Central memory CD8-positive, alpha-beta T cell (primary cell): ENCODE measurements at regions not wholly inside any gene's neighbourhood (a gene's known extent, or its start where the extent isn't known, plus 50 kb on each side); places are given as distances from the start of the nearest gene placed in this dataset.
"Not testable (repeated sequence)": the region's sequence is repeated elsewhere in the genome, so short reads cannot be mapped to it uniquely, and the experiment has no call there.

Experiments used
- ATAC-seq: fragments of 150-1000 bp; cut with Tn5 transposase; replicated peaks from 2 replicates; pipeline ENCODE4 v1.10.0; 2022; ENCODE audit warnings: mild to moderate bottlenecking, moderate FRiP score, moderate number of reproducible peaks; ENCODE audit not compliant: poor library complexity, severe bottlenecking; ENCODE audit errors: extremely low read depth
- DNase-seq, 2 donors: peaks; one replicate each; pipeline ENCODE4 v3.0.0; 2021; ENCODE audit warnings: low spot score in 2 of 2
- H3K27ac Mint-ChIP-seq: one replicate; pipeline ENCODE4 v1.8.0; 2022; ENCODE audit warnings: low read depth, mild to moderate bottlenecking, moderate library complexity, mixed read lengths
- H3K27me3 Mint-ChIP-seq: one replicate; pipeline ENCODE4 v1.8.0; 2022; ENCODE audit warnings: mixed read lengths
- H3K36me3 Mint-ChIP-seq: one replicate; pipeline ENCODE4 v1.8.0; 2022; ENCODE audit warnings: mild to moderate bottlenecking, moderate library complexity, mixed read lengths; ENCODE audit not compliant: insufficient read depth
- H3K4me1 Mint-ChIP-seq: one replicate; pipeline ENCODE4 v1.8.0; 2022; ENCODE audit warnings: mixed read lengths
- H3K4me3 Mint-ChIP-seq: one replicate; pipeline ENCODE4 v1.8.0; 2022; ENCODE audit warnings: mild to moderate bottlenecking, moderate library complexity, mixed read lengths
- H3K9me3 Mint-ChIP-seq: one replicate; pipeline ENCODE4 v1.8.0; 2022; ENCODE audit warnings: mixed read lengths

DNA sequence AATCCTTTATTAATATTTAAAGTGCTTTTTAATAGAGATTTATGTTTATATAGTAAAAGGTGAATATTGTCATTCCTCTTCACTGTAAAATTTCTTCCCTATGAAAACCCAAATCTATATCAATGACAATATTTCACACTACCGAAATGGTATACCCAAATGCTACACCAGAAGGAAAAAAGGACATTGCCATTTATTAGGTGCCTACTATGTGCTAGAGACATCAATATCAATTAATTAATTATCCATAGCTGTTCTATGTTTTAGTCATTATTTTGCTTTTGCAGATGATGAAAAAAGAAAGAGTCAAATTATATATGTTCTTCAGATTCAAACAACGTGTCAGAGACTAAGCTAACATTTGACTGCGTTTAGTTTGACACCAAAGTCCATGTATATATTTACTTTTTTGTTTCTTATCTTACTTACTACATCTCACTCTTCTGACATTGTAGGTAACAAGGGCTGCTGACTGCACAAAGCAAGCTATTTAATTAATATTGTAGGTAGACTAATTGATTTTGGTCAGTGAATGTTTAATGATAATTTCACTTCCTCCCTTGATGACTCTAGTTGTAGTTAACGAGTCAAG lies 614.0 kb upstream of the FOXG1 start:
- no peak overlapping the region for H3K27ac Mint-ChIP-seq
- H3K4me1 Mint-ChIP-seq, result no peaks in the 10 kb centered on the region
- no peaks in the 10 kb centered on the region for H3K27me3 Mint-ChIP-seq
- H3K4me3 Mint-ChIP-seq, result no peak overlapping the region
- DNase-seq (no peak), ATAC-seq (no peak)
- peaks cover 12% of the 10 kb centered on the region for H3K9me3 Mint-ChIP-seq
- H3K36me3 Mint-ChIP-seq, result no peaks in the 10 kb centered on the region

DNA sequence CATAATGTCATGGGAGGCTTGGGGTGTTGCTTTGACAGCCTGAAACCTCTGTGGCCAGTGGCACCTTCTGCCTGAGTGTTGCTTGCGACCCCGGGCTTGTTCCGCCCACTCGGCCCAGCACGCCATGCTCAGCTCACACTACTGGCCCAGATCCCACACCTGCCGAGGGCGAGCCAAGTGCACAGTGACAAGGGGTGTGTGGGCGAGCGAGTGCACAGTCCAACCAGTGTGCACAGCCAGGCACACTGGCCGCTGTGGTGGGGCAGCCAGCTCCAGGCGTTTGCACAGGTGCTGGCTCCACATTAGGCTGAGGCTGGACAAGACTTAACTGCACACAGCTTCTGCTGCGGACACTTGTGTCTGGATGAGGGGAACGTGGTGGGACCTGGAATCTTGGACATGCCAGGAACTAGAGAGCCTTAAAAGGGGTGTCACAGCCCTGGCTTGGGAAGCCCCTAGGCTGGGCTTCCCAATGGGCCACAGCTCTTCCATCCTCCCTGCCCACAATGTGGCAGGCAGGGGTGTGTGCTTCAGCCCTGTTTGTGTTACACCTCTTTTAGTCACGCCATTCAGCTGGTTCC lies 609.2 kb upstream of the FOXG1 start:
- Mint-ChIP-seq H3K27ac (no peak overlapping the region), H3K4me3 (no peak overlapping the region), H3K4me1 (no peaks in the 10 kb centered on the region), H3K9me3 (peaks cover 14% of the 10 kb centered on the region), H3K27me3 (no peaks in the 10 kb centered on the region), H3K36me3 (no peaks in the 10 kb centered on the region)
- DNase-seq, result no peak
- ATAC-seq, result no peak

DNA sequence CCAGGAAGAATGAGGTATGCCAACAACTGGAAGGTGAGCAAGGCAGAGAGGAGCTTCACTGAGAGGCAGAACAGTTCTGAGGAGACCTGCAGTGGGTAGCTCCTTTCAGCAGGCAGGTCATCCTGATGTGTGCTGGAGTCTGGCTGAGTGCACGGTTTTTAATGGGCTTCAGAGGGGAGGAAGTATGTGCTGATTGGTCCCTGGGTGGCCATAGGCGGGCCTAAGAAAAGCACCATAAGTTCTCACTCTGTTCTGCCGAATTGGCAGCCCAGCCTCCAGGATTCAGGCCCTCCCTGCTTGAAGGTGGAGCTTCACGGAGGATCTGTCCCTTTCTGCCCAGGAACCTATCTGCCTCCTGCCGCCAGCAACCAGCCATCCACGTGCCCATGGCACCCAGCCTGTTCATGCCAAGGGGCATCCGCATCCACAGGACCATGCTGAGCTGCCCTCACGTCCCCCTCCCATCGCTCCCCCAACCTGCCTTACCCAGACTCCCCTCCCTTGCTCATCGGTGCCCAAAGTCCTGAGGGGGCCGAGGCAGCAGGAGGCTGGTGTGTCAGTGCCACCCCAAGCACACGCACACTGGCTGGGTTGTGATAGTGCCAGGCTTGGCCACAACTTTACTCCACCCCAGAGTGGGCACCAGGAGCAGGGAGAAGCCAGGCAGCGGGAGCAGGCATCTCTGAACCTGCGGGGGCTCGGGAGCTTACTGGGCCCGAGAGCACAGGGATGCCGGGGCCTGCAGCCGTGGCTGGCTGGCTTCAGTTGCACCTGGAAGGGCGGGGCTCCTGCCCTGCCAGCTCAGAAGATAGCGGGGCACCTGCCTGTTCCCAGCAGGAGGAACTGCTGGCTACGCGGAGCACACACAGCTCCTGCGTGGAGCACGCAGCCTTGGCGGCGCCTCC lies 608.4 kb upstream of the FOXG1 start:
- no peak overlapping the region for H3K27ac Mint-ChIP-seq
- no peaks in the 10 kb centered on the region for H3K4me1 Mint-ChIP-seq
- ATAC-seq (no peak), DNase-seq (no peak)
- no peaks in the 10 kb centered on the region for H3K27me3 Mint-ChIP-seq
- peaks cover 11% of the 10 kb centered on the region for H3K9me3 Mint-ChIP-seq
- no peaks in the 10 kb centered on the region for H3K36me3 Mint-ChIP-seq
- no peak overlapping the region for H3K4me3 Mint-ChIP-seq

DNA sequence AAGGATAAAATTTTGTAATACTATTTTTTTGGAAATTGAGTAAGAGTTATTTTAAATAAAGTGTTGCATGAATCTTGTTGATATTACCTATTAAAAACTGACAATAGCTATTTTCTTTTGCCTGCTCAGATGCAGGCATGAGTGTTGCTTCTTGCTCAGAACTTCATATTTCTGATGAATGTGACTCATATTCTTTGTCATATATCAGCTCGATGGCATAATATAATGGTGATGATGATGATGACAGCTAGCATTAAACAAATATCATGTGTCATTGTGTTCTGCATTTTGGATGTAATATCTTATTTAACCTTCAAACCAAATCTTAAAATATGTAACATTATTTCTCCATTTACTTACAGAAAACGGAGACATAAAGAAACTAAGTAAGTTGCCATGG lies 605.5 kb upstream of the FOXG1 start:
- no peak overlapping the region for H3K27ac Mint-ChIP-seq
- H3K27me3 Mint-ChIP-seq, result no peaks in the 10 kb centered on the region
- no peak overlapping the region for H3K4me3 Mint-ChIP-seq
- ATAC-seq, result no peak
- no peak for DNase-seq
- H3K36me3 Mint-ChIP-seq, result no peaks in the 10 kb centered on the region
- H3K9me3 Mint-ChIP-seq, result peaks cover 6% of the 10 kb centered on the region
- no peaks in the 10 kb centered on the region for H3K4me1 Mint-ChIP-seq

DNA sequence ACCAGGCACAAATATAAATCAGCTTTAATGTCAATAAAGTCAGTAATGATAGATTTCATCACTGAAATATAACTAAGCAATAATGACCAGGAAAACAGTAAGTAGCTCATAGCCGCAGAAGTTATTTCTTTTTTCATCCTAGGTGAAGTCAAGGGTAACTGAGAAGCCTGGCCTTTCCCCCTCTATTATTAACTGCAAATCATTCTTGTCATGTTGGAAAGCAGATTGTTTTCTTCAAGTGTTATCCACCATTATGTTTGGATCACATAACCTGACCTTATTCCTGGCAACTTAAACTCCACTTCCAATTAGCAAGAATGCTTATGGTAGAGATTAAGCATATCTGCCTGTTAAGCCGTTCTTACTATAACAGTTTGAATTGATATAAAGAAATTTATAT lies 603.4 kb upstream of the FOXG1 start:
- no peak overlapping the region for H3K4me3 Mint-ChIP-seq

DNA sequence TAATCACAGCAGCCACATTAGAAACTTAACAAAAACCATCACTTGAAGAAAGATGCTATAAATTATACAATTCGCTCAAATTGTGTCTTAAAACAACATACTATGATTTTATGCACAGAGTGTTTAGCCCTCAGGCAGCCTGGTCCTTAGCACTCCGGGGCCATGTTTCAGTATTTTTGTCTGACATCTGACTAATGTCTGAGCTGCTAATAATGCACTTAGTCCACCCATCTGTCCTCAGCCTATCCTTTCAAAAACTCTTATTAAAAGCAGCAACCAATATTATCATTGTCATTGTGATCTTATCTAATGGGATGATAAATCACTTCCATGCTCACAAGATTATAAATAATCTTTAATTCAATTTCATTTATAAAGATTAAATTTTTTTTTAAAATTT lies 602.7 kb upstream of the FOXG1 start:
- ATAC-seq (no peak), DNase-seq (no peak)
- Mint-ChIP-seq H3K27ac (no peak overlapping the region), H3K36me3 (no peaks in the 10 kb centered on the region), H3K9me3 (peaks cover 15% of the 10 kb centered on the region), H3K4me1 (no peaks in the 10 kb centered on the region), H3K27me3 (no peaks in the 10 kb centered on the region), H3K4me3 (no peak overlapping the region)

More for the DNA sequence above, 603.4 kb upstream of the FOXG1 start:
- Mint-ChIP-seq H3K9me3 (peaks cover 11% of the 10 kb centered on the region), H3K27ac (no peak overlapping the region), H3K4me1 (no peaks in the 10 kb centered on the region), H3K36me3 (no peaks in the 10 kb centered on the region), H3K27me3 (no peaks in the 10 kb centered on the region)
- no peak for DNase-seq
- ATAC-seq, result no peak

DNA sequence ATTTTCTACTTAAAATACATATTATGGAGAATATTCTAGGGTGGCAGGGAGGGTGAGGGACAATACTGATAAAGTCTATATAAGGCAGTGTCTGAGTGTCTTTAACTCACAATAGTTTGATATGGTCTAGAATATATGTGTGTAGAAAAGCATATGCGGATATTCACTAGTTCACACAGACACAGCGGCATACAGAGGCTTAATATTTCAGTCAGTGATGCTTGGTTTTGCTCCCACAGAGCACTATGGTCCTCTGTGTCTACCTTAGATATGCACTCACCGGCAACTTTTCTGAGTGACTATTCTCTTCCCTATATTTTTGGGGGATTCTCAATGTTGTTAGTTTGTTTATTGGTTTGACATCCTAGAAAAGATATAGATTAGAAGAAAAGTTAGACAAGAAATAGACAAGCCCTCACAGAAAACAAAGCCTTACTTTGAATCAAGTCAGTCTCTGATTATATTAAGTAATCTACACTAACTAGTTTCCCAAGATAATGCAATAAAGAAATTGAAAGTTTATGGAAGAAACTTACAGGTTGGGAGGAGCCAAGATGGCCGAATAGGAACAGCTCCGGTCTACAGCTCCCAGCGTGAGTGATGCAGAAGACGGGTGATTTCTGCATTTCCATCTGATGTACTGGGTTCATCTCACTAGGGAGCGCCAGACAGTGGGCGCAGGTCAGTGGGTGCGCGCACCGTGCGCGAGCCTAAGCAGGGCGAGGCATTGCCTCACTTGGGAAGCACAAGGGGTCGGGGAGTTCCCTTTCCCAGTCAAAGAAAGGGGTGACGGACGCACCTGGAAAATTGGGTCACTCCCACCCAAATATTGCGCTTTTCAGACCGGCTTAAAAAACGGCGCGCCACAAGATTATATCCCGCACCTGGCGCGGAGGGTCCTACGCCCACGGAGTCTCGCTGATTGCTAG lies 578.4 kb upstream of the FOXG1 start:
- H3K27ac Mint-ChIP-seq, H3K4me3 Mint-ChIP-seq, ATAC-seq, H3K36me3 Mint-ChIP-seq, H3K4me1 Mint-ChIP-seq, H3K9me3 Mint-ChIP-seq, DNase-seq, H3K27me3 Mint-ChIP-seq: not testable (repeated sequence)

DNA sequence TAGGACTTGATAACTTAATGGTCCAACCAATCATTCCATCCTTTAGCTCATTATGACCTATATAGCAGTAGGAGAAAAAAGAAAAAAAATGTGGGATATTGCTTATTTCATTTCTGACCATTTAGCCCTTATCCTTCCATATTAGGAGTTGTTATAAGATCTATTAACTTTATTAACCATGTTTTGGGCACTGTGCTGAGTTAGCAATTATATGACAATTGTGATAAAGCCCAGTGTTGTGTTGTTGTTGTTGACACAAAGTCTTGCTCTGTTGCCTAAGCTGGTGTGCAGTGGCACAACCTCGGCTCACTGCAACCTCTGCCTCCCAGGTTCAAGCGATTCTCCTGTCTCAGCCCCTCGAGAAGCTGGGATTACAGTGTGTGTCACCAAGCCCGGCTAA lies 569.7 kb upstream of the FOXG1 start:
- Mint-ChIP-seq H3K9me3 (peaks cover 17% of the 10 kb centered on the region), H3K4me3 (no peak overlapping the region), H3K27ac (no peak overlapping the region), H3K4me1 (no peaks in the 10 kb centered on the region), H3K36me3 (no peaks in the 10 kb centered on the region), H3K27me3 (no peaks in the 10 kb centered on the region)
- DNase-seq (no peak), ATAC-seq (no peak)

DNA sequence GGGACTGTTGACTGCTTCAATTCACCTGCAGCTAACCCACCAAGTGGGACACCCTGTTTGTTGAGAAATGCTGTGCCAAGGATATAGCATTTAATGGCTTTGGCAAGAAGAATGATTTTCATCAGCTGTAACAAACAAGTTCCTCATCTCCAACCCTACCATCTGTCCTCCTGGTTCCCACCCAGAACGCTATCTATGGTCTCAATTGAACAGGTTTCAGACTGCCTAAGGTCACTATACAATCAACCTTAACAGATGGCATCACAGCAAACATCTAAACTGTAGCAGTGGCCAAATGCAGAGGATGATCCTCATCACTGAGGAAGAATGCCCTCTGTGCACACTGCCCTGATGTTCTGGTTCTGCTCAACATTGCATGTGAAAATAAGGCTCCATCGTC lies 546.2 kb upstream of the FOXG1 start:
- DNase-seq, result no peak
- no peak for ATAC-seq
- H3K27ac Mint-ChIP-seq, result no peak overlapping the region
- H3K4me1 Mint-ChIP-seq, result no peaks in the 10 kb centered on the region
- no peak overlapping the region for H3K4me3 Mint-ChIP-seq
- H3K27me3 Mint-ChIP-seq, result no peaks in the 10 kb centered on the region
- H3K9me3 Mint-ChIP-seq, result peaks cover 16% of the 10 kb centered on the region
- peaks cover 1% of the 10 kb centered on the region for H3K36me3 Mint-ChIP-seq

DNA sequence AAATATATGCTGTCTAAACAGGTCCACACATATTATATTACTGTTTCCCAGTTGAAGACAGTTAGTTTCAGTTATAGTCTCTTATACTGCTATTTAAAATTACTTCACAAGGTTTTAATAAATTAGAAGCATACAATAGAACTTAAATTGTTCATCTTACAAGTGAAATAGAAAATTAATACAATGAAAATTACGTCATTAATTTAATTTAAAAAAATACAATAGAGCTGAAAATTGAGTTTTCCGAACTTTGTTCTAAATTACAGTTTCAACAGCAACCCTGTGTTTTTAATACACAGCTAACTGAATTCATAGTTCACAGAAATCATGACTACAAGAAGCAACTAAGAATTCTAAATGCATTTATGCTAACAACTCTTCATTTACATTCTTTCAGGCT lies 525.7 kb upstream of the FOXG1 start:
- Mint-ChIP-seq H3K4me1 (no peaks in the 10 kb centered on the region), H3K9me3 (peaks cover 26% of the 10 kb centered on the region), H3K27me3 (no peaks in the 10 kb centered on the region), H3K36me3 (no peaks in the 10 kb centered on the region), H3K27ac (no peak overlapping the region), H3K4me3 (no peak overlapping the region)
- DNase-seq (no peak), ATAC-seq (no peak)

DNA sequence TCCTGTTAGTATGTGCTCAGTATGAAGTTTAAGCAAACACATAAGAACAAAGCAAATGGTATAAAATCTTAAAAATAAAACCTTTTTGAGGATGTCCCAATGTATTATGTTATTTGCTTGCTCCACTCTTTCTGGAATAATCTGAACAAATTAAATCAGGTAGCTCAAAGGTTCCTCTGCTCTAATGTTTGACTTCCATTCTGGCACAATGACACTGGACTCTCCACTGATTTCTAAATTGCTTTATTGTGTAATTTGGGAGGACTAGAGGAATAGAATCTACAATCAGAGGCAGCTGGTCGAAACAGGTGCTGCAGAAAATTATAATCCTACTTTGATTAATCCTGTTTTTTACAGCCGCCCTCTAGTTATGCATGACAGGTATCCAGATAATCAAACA lies 523.7 kb upstream of the FOXG1 start:
- Mint-ChIP-seq H3K4me3 (no peak overlapping the region), H3K36me3 (no peaks in the 10 kb centered on the region), H3K27me3 (no peaks in the 10 kb centered on the region), H3K27ac (no peak overlapping the region), H3K4me1 (no peaks in the 10 kb centered on the region), H3K9me3 (peaks cover 22% of the 10 kb centered on the region)
- ATAC-seq (no peak), DNase-seq (no peak)

DNA sequence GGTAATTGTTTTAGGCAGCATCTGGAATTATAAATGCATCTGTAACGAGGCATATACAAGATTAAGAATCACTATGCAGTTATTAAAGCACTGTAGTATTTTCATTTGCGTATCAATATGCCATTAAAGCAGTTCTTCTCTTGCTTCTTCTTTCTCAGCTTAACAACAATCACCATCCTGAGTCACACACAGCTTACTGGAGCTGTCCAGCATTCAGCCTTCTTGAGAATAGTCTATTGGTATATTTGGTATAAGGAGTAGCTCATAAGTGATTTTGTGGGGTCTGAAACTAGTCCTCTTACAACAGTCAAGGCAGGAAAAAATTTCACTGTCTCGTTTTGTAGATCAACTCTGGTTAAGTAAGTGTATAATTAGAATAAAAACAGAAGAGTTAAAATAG lies 523.0 kb upstream of the FOXG1 start:
- peaks cover 25% of the 10 kb centered on the region for H3K9me3 Mint-ChIP-seq
- no peaks in the 10 kb centered on the region for H3K4me1 Mint-ChIP-seq
- H3K27me3 Mint-ChIP-seq, result no peaks in the 10 kb centered on the region
- no peak overlapping the region for H3K27ac Mint-ChIP-seq
- H3K36me3 Mint-ChIP-seq, result no peaks in the 10 kb centered on the region
- H3K4me3 Mint-ChIP-seq, result no peak overlapping the region
- DNase-seq, result no peak
- no peak for ATAC-seq
